ENCODE measurements at regions not wholly inside any gene's neighbourhood (a gene's known extent, or its start where the extent isn't known, plus 50 kb on each side); places are given as distances from the start of the nearest gene placed in this dataset.

DNA sequence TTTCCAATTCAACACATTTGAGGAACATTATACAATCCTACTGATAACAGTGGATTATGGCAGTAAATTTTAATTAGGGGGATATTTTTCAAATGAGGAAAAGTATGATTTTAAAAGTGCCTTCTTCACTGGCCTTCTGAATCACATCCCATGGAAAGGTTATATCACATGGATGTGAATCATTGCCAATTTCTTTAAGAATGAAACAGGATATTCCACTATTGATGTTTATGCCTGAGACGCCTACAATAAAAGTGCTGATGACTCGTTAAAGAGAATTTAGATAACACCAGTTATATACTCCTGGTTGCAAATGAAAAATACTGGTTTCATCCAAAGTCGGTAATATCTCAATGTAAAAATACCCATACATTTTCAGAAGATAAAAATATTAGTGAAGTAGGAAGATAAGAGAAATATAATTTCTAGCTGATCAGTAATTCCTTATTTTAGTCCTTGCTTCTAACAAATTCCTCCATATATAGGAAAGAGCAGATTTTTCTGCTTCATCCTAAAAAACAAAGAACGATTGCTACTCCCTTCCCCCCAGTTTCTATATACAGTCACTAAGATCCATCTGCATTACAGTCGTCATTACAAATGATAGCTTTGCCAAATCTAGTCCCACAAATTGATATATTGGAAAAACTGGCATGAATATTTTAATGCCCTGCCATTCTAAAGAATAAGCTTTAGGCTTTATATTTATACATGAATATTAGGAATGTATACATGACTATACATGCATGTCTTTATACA, 139.5 kb upstream of the SOX5 start:
- Histone ChIP-seq H3K79me2 (ENCODE audit: control insufficient read depth, insufficient read depth, low read length) (no peaks in the 10 kb centered on the region), H2AFZ (ENCODE audit: control insufficient read depth, low read length) (no peak overlapping the region), H3K36me3 (ENCODE audit: control insufficient read depth in 2 of 2, extremely low read depth in 1 of 2, insufficient read depth in 2 of 2, low read length in 2 of 2) (no peaks in the 10 kb centered on the region), H3K27me3 (ENCODE audit: control insufficient read depth, extremely low read depth, insufficient read depth, low read length) (no peaks in the 10 kb centered on the region), H3K4me1 (ENCODE audit: control insufficient read depth, extremely low read depth, insufficient read depth, low read length) (no peaks in the 10 kb centered on the region), H3K9ac (ENCODE audit: control insufficient read depth, extremely low read depth, insufficient read depth, low read length) (no peak overlapping the region), H3K9me1 (ENCODE audit: control insufficient read depth, extremely low read depth, insufficient read depth, low read length) (no peaks in the 10 kb centered on the region), H4K20me1 (ENCODE audit: control insufficient read depth, extremely low read depth, insufficient read depth, low read length) (no peaks in the 10 kb centered on the region), H3K4me2 (ENCODE audit: control insufficient read depth, extremely low read depth, insufficient read depth, low read depth, low read length) (no peak overlapping the region), H3K4me3 (ENCODE audit: control insufficient read depth in 2 of 3, extremely low read depth in 1 of 3, insufficient read depth in 2 of 3, low read depth in 1 of 3, low read length in 3 of 3) (no peak overlapping the region), H3K27ac (ENCODE audit: control insufficient read depth, insufficient read depth, low read length) (no peak overlapping the region), H3K9me3 (ENCODE audit: control insufficient read depth, low read depth, low read length) (no peaks in the 10 kb centered on the region)
- dilution Hi-C loops (cut with MboI; ENCODE audit: extremely low pct_ligation_motif_present, low sequenced_read_pairs): no loop called here
- TF ChIP-seq, protein P1, sequence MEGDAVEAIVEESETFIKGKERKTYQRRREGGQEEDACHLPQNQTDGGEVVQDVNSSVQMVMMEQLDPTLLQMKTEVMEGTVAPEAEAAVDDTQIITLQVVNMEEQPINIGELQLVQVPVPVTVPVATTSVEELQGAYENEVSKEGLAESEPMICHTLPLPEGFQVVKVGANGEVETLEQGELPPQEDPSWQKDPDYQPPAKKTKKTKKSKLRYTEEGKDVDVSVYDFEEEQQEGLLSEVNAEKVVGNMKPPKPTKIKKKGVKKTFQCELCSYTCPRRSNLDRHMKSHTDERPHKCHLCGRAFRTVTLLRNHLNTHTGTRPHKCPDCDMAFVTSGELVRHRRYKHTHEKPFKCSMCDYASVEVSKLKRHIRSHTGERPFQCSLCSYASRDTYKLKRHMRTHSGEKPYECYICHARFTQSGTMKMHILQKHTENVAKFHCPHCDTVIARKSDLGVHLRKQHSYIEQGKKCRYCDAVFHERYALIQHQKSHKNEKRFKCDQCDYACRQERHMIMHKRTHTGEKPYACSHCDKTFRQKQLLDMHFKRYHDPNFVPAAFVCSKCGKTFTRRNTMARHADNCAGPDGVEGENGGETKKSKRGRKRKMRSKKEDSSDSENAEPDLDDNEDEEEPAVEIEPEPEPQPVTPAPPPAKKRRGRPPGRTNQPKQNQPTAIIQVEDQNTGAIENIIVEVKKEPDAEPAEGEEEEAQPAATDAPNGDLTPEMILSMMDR (optimal IDR thresholded peaks at IDR 0.05 in 1 of 3, IDR thresholded peaks at IDR 0.05 in 1 of 3, conservative IDR thresholded peaks at IDR 0.05 in 1 of 3; ENCODE audit: extremely low read depth in 1 of 3, insufficient read depth in 2 of 3, low read length in 3 of 3): no peak
- no peak for TF ChIP-seq EZH2 (IDR thresholded peaks at IDR 0.05; ENCODE audit: low read length)
- FAIRE-seq: no peak
- no peak for DNase-seq (ENCODE audit: low read depth, low spot score)

DNA sequence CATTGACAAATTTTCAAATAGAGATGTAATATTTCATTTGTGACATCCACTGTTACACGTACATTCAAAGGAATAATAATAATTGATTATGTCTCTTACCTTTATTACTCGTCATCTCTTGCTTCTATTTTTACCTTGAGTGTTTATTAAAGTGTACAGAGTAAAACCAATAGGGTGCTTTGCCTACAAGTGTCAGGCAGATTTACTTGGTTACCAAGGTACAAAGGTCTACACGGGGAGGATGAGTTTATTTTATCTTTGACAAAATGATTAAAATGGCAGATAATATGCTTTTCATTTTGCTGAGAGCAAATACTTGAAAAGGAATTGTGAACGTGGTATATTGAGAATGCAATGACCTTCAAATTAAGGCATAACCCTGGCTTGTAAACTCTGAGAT, 137.8 kb upstream of the SOX5 start:
- H3K27ac ChIP-seq (ENCODE audit: control insufficient read depth, insufficient read depth, low read length): no peak overlapping the region
- no peaks in the 10 kb centered on the region for H3K27me3 ChIP-seq (ENCODE audit: control insufficient read depth, extremely low read depth, insufficient read depth, low read length)
- H3K36me3 ChIP-seq (ENCODE audit: control insufficient read depth in 2 of 2, extremely low read depth in 1 of 2, insufficient read depth in 2 of 2, low read length in 2 of 2): no peaks in the 10 kb centered on the region
- FAIRE-seq (no peak), DNase-seq (ENCODE audit: low read depth, low spot score) (no peak)
- H3K9me3 ChIP-seq (ENCODE audit: control insufficient read depth, low read depth, low read length): no peaks in the 10 kb centered on the region
- TF ChIP-seq, protein P1 (optimal IDR thresholded peaks at IDR 0.05 in 1 of 3, IDR thresholded peaks at IDR 0.05 in 1 of 3, conservative IDR thresholded peaks at IDR 0.05 in 1 of 3; ENCODE audit: extremely low read depth in 1 of 3, insufficient read depth in 2 of 3, low read length in 3 of 3): no peak
- TF ChIP-seq EZH2 (IDR thresholded peaks at IDR 0.05; ENCODE audit: low read length): no peak
- H3K4me3 ChIP-seq (ENCODE audit: control insufficient read depth in 2 of 3, extremely low read depth in 1 of 3, insufficient read depth in 2 of 3, low read depth in 1 of 3, low read length in 3 of 3): no peak overlapping the region
- H3K4me1 ChIP-seq (ENCODE audit: control insufficient read depth, extremely low read depth, insufficient read depth, low read length): no peaks in the 10 kb centered on the region
- no peak overlapping the region for H2AFZ ChIP-seq (ENCODE audit: control insufficient read depth, low read length)
- H3K9me1 ChIP-seq (ENCODE audit: control insufficient read depth, extremely low read depth, insufficient read depth, low read length): no peaks in the 10 kb centered on the region
- H3K9ac ChIP-seq (ENCODE audit: control insufficient read depth, extremely low read depth, insufficient read depth, low read length): no peak overlapping the region
- H3K4me2 ChIP-seq (ENCODE audit: control insufficient read depth, extremely low read depth, insufficient read depth, low read depth, low read length): no peak overlapping the region
- no peaks in the 10 kb centered on the region for H4K20me1 ChIP-seq (ENCODE audit: control insufficient read depth, extremely low read depth, insufficient read depth, low read length)
- dilution Hi-C loops (cut with MboI; ENCODE audit: extremely low pct_ligation_motif_present, low sequenced_read_pairs): no loop called here
- H3K79me2 ChIP-seq (ENCODE audit: control insufficient read depth, insufficient read depth, low read length): no peaks in the 10 kb centered on the region

Measured in keratinocyte (primary cell).